ENCODE measurements at regions not wholly inside any gene's neighbourhood (a gene's known extent, or its start where the extent isn't known, plus 50 kb on each side); places are given as distances from the start of the nearest gene placed in this dataset.
"Not testable (repeated sequence)": the region's sequence is repeated elsewhere in the genome, so short reads cannot be mapped to it uniquely, and the experiment has no call there.

DNA sequence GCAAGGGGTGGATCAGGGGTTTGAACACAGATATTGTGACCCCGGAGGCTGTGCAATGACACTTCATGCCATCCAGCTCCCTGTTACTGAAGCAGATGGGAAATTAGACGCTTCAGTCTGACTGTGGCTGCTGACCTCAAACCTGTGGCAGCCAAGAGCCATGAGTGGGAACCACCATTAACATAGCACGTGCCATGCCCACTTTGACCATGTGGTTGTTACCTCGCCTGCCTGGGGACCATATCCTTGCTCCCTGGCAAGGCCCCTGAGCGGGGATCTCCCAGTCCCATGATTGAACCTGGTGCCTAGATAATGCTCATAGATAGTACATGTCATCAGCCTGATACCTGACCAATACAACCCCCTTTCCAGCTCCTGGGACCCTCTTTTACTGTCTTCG, 68.9 kb downstream of the CYP26B1 start:
- Histone ChIP-seq H3K4me1 (ENCODE audit: insufficient read depth, low read length) (no peaks in the 10 kb centered on the region), H3K9me3 (ENCODE audit: low read length) (no peaks in the 10 kb centered on the region), H3K36me3 (ENCODE audit: insufficient read depth, low read length) (no peaks in the 10 kb centered on the region), H3K4me3 (ENCODE audit: low read depth in 1 of 2, low read length in 2 of 2) (no peak overlapping the region), H3K27me3 (ENCODE audit: control insufficient read depth in 1 of 2, insufficient read depth in 2 of 2, low read length in 2 of 2) (no peaks in the 10 kb centered on the region), H3K9ac (ENCODE audit: low read length) (no peak overlapping the region), H3K27ac (ENCODE audit: low read depth, low read length) (no peak overlapping the region)

DNA sequence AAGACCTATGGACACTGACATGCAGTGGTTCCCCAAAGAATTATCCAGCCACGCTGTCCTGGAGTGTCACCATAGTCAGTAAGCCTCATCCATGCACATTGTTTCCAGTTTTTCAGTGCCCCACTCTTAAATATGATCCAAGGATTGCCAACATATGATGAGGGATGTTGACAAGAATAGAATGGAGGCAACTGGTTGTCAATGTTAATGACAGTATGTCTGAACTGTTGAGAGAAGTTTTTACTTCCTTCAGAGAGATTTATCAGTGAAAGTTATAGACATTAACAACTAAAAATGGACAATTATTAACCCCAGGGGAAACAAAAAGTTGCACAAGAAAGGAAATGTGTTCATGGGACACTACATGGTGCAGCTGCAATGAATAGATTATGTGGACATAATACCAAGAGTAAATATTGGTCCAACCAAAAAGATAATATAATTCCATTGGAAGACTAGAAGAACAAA, 69.9 kb downstream of the CYP26B1 start:
- no peak overlapping the region for H3K27ac ChIP-seq (ENCODE audit: low read depth, low read length)
- no peak overlapping the region for H3K9ac ChIP-seq (ENCODE audit: low read length)
- no peak overlapping the region for H3K4me3 ChIP-seq (ENCODE audit: low read depth in 1 of 2, low read length in 2 of 2)
- H3K27me3 ChIP-seq (ENCODE audit: control insufficient read depth in 1 of 2, insufficient read depth in 2 of 2, low read length in 2 of 2), result no peaks in the 10 kb centered on the region
- H3K9me3 ChIP-seq (ENCODE audit: low read length), result no peaks in the 10 kb centered on the region
- H3K36me3 ChIP-seq (ENCODE audit: insufficient read depth, low read length), result no peaks in the 10 kb centered on the region
- H3K4me1 ChIP-seq (ENCODE audit: insufficient read depth, low read length), result no peaks in the 10 kb centered on the region

GRCh38 chr2:72073373-72073772, 74.3 kb downstream of the CYP26B1 start:
- not testable (repeated sequence) for H3K9ac ChIP-seq (ENCODE audit: low read length)

DNA sequence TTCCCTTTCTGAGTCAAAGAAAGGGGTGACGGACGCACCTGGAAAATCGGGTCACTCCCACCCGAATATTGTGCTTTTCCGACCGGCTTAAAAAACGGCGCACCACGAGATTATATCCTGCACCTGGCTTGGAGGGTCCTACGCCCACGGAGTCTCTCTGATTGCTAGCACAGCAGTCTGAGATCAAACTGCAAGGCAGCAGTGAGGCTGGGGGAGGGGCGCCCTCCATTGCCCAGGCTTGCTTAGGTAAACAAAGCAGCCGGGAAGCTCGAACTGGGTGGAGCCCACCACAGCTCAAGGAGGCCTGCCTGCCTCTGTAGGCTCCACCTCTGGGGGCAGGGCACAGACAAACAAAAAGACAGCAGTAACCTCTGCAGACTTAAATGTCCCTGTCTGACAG, 83.5 kb downstream of the CYP26B1 start:
- not testable (repeated sequence) for H3K4me3 ChIP-seq (ENCODE audit: low read depth in 1 of 2, low read length in 2 of 2); H3K27ac ChIP-seq (ENCODE audit: low read depth, low read length); H3K4me1 ChIP-seq (ENCODE audit: insufficient read depth, low read length); H3K9me3 ChIP-seq (ENCODE audit: low read length); H3K9ac ChIP-seq (ENCODE audit: low read length); H3K27me3 ChIP-seq (ENCODE audit: control insufficient read depth in 1 of 2, insufficient read depth in 2 of 2, low read length in 2 of 2); H3K36me3 ChIP-seq (ENCODE audit: insufficient read depth, low read length)

More at GRCh38 chr2:72073373-72073772, 74.3 kb downstream of the CYP26B1 start:
- H3K36me3 ChIP-seq (ENCODE audit: insufficient read depth, low read length); H3K27me3 ChIP-seq (ENCODE audit: control insufficient read depth in 1 of 2, insufficient read depth in 2 of 2, low read length in 2 of 2); H3K4me1 ChIP-seq (ENCODE audit: insufficient read depth, low read length); H3K9me3 ChIP-seq (ENCODE audit: low read length); H3K27ac ChIP-seq (ENCODE audit: low read depth, low read length); H3K4me3 ChIP-seq (ENCODE audit: low read depth in 1 of 2, low read length in 2 of 2): not testable (repeated sequence)

GRCh38 chr2:72062336-72062735, 85.3 kb downstream of the CYP26B1 start:
- Histone ChIP-seq H3K36me3 (ENCODE audit: insufficient read depth, low read length) (no peaks in the 10 kb centered on the region), H3K27me3 (ENCODE audit: control insufficient read depth in 1 of 2, insufficient read depth in 2 of 2, low read length in 2 of 2) (no peaks in the 10 kb centered on the region), H3K9me3 (ENCODE audit: low read length) (no peaks in the 10 kb centered on the region), H3K9ac (ENCODE audit: low read length) (no peak overlapping the region), H3K27ac (ENCODE audit: low read depth, low read length) (no peak overlapping the region), H3K4me1 (ENCODE audit: insufficient read depth, low read length) (no peaks in the 10 kb centered on the region), H3K4me3 (ENCODE audit: low read depth in 1 of 2, low read length in 2 of 2) (no peak overlapping the region)

DNA sequence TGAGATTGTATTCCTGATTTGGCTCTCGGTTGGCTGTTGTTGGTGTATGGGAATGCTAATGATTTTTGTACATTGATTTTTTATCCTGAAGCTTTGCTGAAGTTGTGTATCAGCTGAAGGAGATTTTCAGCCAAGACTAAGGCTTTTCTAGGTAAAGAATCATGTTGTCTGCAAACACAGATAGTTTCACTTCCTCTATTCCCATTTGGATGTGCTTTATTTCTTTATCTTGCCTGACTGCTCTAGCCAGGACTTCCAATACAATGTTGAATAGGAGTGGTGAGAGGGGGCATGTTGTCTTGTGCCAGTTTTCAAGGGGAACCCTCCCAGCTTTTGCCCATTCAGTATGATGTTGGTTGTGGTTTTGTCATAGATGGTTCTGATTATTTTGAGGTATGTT, 90.4 kb downstream of the CYP26B1 start:
- no peak overlapping the region for H3K4me3 ChIP-seq (ENCODE audit: low read depth in 1 of 2, low read length in 2 of 2)
- H3K27me3 ChIP-seq (ENCODE audit: control insufficient read depth in 1 of 2, insufficient read depth in 2 of 2, low read length in 2 of 2), result no peaks in the 10 kb centered on the region
- no peaks in the 10 kb centered on the region for H3K36me3 ChIP-seq (ENCODE audit: insufficient read depth, low read length)
- H3K9me3 ChIP-seq (ENCODE audit: low read length), result no peaks in the 10 kb centered on the region
- no peaks in the 10 kb centered on the region for H3K4me1 ChIP-seq (ENCODE audit: insufficient read depth, low read length)
- H3K27ac ChIP-seq (ENCODE audit: low read depth, low read length), result no peak overlapping the region
- no peak overlapping the region for H3K9ac ChIP-seq (ENCODE audit: low read length)

- Histone ChIP-seq H3K4me3 (ENCODE audit: low read depth in 1 of 2, low read length in 2 of 2) (no peak overlapping the region), H3K27ac (ENCODE audit: low read depth, low read length) (no peak overlapping the region), H3K9ac (ENCODE audit: low read length) (no peak overlapping the region), H3K36me3 (ENCODE audit: insufficient read depth, low read length) (no peaks in the 10 kb centered on the region), H3K9me3 (ENCODE audit: low read length) (no peaks in the 10 kb centered on the region), H3K27me3 (ENCODE audit: control insufficient read depth in 1 of 2, insufficient read depth in 2 of 2, low read length in 2 of 2) (no peaks in the 10 kb centered on the region), H3K4me1 (ENCODE audit: insufficient read depth, low read length) (no peaks in the 10 kb centered on the region)
Measured at GRCh38 chr2:72051971-72052505, 95.6 kb downstream of the CYP26B1 start.

- H3K27ac ChIP-seq (ENCODE audit: low read depth, low read length), result no peak overlapping the region
Measured at GRCh38 chr2:72051204-72051603, 96.5 kb downstream of the CYP26B1 start.

DNA sequence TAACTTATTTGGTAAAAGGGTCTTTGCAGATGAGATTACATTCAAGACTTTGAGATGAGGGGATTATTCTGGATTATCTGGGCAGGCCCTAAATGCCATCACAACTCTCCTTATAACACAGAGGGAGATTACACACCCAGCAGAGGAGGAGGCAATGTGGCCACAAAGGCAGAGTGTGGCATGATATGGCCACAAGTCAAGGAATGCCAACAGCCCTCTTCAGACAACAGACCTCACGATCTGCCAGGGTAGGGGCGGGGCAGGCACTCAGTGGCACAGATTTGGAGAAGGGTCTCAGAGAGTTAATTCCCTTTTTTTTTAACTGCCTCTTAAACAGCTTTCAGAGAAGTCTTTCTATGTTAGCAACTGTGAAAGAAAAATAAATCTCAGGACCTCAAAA, 96.9 kb downstream of the CYP26B1 start:
- Histone ChIP-seq H3K27ac (ENCODE audit: low read depth, low read length) (no peak overlapping the region), H3K9me3 (ENCODE audit: low read length) (no peaks in the 10 kb centered on the region), H3K4me1 (ENCODE audit: insufficient read depth, low read length) (no peaks in the 10 kb centered on the region), H3K9ac (ENCODE audit: low read length) (no peak overlapping the region), H3K36me3 (ENCODE audit: insufficient read depth, low read length) (no peaks in the 10 kb centered on the region), H3K27me3 (ENCODE audit: control insufficient read depth in 1 of 2, insufficient read depth in 2 of 2, low read length in 2 of 2) (no peaks in the 10 kb centered on the region), H3K4me3 (ENCODE audit: low read depth in 1 of 2, low read length in 2 of 2) (no peak overlapping the region)

More at GRCh38 chr2:72051204-72051603, 96.5 kb downstream of the CYP26B1 start:
- Histone ChIP-seq H3K36me3 (ENCODE audit: insufficient read depth, low read length) (no peaks in the 10 kb centered on the region), H3K4me1 (ENCODE audit: insufficient read depth, low read length) (no peaks in the 10 kb centered on the region), H3K4me3 (ENCODE audit: low read depth in 1 of 2, low read length in 2 of 2) (no peak overlapping the region), H3K9me3 (ENCODE audit: low read length) (no peaks in the 10 kb centered on the region), H3K9ac (ENCODE audit: low read length) (no peak overlapping the region), H3K27me3 (ENCODE audit: control insufficient read depth in 1 of 2, insufficient read depth in 2 of 2, low read length in 2 of 2) (no peaks in the 10 kb centered on the region)

DNA sequence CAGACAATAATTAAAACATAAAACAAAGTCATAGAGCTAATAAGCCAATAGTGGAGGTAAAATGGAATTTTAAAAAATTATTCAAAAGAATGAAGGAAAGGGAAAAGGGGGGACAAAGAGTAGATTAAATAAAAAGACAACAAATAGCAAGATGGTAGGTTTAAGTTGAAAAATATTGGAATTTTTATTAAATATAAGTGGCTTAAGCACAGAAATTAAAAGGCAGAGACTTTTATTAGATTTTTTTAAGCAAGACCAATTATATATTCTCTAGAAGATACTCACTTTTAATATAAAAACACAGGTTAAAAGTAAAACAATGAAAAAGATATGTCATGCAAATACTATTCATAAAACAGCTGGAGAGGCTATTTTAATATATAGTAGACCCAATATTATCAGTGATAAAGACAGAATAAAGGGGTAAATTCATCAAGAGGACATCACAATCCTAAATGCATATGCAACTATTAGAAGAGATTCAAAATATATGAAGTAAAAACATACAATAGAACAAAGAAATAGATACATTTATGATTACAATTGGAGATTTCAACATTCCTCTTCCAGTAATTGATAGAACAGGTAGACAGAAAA, 98.7 kb downstream of the CYP26B1 start:
- no peak overlapping the region for H3K4me3 ChIP-seq (ENCODE audit: low read depth in 1 of 2, low read length in 2 of 2)
- no peak overlapping the region for H3K9ac ChIP-seq (ENCODE audit: low read length)
- no peaks in the 10 kb centered on the region for H3K27me3 ChIP-seq (ENCODE audit: control insufficient read depth in 1 of 2, insufficient read depth in 2 of 2, low read length in 2 of 2)
- no peaks in the 10 kb centered on the region for H3K4me1 ChIP-seq (ENCODE audit: insufficient read depth, low read length)
- H3K36me3 ChIP-seq (ENCODE audit: insufficient read depth, low read length), result no peaks in the 10 kb centered on the region
- no peak overlapping the region for H3K27ac ChIP-seq (ENCODE audit: low read depth, low read length)
- H3K9me3 ChIP-seq (ENCODE audit: low read length), result no peaks in the 10 kb centered on the region

- no peak overlapping the region for H3K27ac ChIP-seq (ENCODE audit: low read depth, low read length)
- no peak overlapping the region for H3K4me3 ChIP-seq (ENCODE audit: low read depth in 1 of 2, low read length in 2 of 2)
- no peaks in the 10 kb centered on the region for H3K9me3 ChIP-seq (ENCODE audit: low read length)
- no peaks in the 10 kb centered on the region for H3K36me3 ChIP-seq (ENCODE audit: insufficient read depth, low read length)
- H3K27me3 ChIP-seq (ENCODE audit: control insufficient read depth in 1 of 2, insufficient read depth in 2 of 2, low read length in 2 of 2), result no peaks in the 10 kb centered on the region
- no peak overlapping the region for H3K9ac ChIP-seq (ENCODE audit: low read length)
- H3K4me1 ChIP-seq (ENCODE audit: insufficient read depth, low read length), result no peaks in the 10 kb centered on the region
Measured at GRCh38 chr2:72043985-72044384, 103.7 kb downstream of the CYP26B1 start.

GRCh38 chr2:72041638-72042111, 106.0 kb downstream of the CYP26B1 start:
- no peak overlapping the region for H3K27ac ChIP-seq (ENCODE audit: low read depth, low read length)
- no peaks in the 10 kb centered on the region for H3K4me1 ChIP-seq (ENCODE audit: insufficient read depth, low read length)
- no peaks in the 10 kb centered on the region for H3K36me3 ChIP-seq (ENCODE audit: insufficient read depth, low read length)
- no peaks in the 10 kb centered on the region for H3K27me3 ChIP-seq (ENCODE audit: control insufficient read depth in 1 of 2, insufficient read depth in 2 of 2, low read length in 2 of 2)
- no peak overlapping the region for H3K4me3 ChIP-seq (ENCODE audit: low read depth in 1 of 2, low read length in 2 of 2)
- no peaks in the 10 kb centered on the region for H3K9me3 ChIP-seq (ENCODE audit: low read length)
- H3K9ac ChIP-seq (ENCODE audit: low read length), result no peak overlapping the region
